ENCODE measurements at regions not wholly inside any gene's neighbourhood (a gene's known extent, or its start where the extent isn't known, plus 50 kb on each side); places are given as distances from the start of the nearest gene placed in this dataset.
A peak's percentile ranks its signal among the peaks of the same experiment; 100 is the strongest.

DNA sequence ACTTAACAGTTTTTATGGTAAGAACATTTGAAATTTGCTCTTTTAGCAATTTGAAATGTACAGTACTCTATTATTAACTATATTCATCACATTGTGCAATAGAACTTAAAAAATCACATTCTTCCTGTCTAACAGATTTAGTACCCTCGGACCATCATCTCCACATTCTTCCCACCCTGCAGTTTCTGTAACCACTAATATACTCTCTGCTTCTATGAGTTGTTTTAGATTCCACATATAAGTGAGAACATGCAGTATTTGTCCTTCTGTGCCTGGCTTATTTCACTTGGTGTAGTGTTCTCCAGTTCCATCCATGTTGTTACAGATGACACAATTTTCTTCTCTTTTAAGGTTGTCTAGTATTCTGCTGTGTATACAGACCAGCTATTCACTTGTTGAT, 88.9 kb upstream of the SEC61G start:
- DNase-seq (ENCODE audit: low spot score): no peak

DNA sequence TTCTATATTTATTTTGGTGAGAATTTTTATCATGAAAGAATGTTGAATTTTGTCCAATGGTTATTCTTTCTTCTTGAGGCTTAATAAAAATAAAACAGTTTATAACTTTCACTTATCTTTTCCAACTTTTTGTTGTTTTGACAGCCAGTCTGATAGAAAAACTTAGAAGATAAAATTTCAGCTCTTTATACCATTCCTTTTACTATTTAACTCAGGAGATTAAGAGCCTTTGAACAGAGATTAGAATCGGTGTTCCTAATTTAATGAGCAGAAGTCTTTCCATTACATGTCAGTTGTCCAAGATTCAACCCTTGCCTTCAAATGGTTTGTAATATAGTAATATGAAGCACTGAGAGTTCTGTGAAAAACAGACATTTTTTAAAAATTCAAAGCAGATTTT, 97.8 kb upstream of the SEC61G start:
- DNase-seq (ENCODE audit: low spot score): no peak

DNA sequence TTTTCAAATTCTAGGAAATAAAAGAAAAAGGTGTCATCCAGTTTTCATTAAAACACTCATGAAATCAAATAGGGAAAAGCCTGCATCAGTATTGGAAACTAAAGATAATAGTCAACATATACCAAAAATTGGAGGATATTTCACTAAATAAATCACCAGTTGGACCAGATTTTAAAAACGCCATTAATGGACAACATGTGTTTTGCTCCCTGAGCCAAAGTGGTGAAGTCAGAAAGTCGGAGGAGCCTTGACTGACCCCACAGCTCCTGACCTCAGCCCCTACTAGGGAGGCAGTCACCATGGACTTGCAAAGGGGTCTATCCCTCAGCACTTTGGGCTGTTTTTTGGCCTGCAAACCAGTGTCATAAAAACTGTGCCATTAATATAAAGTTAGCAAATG, 98.3 kb upstream of the SEC61G start:
- DNase-seq (ENCODE audit: low spot score): no peak

DNA sequence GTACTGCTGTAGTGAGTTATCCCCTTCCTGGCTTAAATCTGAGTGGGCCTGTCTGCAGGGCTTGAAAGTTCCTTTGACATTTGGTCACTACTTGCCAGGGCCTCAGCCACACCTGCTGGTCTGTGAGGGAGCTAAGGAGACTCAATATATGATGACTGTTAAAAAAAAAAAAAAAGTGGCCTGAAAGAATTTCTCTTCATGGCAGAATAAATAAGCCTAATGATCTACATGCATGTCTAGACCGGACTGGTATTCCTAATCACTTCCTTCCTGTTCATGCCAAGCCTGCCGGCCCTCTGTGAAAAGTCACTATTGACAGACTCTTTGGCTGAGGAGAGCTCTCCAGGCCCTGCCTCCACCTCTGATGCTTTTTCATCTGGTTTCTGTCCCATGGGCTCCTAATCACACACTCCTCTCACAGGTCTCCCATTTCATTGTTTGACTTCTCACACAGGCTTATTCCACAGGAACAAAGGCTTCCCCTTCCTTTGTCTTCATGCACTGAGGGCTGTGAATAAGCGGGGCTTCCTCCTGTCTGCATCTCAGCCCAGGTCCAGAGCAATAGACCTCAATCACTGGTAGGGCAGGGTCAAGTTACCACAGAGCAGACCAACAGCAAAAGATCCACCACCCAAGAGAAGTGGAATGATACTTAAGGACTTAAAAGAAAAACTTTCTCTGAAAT, 99.1 kb upstream of the SEC61G start:
- no peak for DNase-seq (ENCODE audit: low spot score)

DNA sequence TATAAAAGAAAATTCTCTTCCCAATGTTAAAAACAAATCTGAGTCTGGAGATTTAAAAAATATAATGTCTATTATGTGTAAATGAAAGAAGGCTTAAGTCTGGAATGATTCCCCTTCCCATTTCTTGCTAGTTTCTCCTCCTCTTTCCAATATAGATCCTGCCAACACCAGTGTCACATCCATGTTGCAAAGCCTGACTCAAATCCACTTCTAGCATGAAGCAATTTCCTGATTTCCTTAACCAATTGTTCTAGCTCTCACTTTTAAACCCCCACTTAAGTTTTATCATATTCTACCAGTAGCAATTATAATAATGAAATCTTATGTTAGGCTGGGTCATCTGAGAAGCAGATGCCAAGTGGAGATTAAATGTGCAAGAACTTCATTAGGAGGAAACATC, 100.1 kb upstream of the SEC61G start:
- no peak for DNase-seq (ENCODE audit: low spot score)

DNA sequence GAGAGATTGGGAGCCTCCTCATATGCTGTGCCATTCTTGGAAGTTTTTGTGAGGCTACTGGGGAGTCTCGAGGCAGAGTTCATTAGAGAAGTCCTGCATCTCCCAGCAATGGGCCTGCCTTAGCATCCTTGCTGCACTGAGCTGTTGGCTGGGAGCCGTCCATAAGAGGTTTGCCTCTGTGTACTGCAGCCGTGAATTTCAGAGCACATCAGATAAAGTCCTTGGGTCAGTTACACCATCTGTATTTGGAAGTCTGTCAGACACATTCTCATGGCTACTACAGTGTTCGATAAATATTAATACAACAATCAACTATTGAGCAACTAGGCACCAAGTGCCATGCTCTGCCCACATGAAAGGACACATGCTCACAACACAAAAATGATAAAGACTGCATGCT, 100.5 kb upstream of the SEC61G start:
- no peak for DNase-seq (ENCODE audit: low spot score)

DNA sequence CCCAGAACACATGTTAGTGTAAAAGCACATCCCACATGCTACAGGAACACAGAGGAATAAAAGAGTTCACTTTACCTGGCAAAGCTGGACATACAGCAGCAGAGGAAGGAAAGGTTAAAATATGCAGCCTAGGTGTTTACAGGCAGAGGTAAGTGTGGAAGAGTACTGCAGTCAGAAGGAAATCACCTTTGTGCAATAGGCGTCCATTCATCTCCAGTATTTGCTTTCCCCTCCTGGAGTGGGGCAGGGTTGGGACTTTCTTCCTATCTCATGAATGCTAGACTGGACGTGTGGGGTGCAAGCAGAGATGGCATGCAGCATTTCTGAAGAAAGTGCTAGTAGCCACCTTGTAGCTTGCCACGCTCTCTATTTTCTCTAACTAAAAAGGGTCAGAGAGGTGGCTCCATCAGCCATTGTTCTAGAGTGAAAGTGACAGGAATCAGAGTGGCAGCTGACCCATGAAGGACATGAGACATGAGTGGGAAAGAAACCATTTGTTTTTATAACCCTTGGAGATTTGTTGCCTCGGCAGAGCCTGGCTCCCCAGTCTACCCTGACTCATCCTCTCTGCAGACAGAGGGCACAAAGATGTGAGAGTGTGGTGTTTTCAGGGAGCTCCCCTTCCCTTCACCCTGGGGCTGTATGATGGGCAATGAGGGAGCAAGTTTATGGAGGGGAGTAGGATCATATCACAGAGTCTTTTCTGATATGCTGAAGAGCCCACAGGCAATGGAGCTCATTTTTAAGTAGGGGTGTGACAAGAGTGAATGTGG, 101.2 kb upstream of the SEC61G start:
- DNase-seq (ENCODE audit: low spot score): no peak

DNA sequence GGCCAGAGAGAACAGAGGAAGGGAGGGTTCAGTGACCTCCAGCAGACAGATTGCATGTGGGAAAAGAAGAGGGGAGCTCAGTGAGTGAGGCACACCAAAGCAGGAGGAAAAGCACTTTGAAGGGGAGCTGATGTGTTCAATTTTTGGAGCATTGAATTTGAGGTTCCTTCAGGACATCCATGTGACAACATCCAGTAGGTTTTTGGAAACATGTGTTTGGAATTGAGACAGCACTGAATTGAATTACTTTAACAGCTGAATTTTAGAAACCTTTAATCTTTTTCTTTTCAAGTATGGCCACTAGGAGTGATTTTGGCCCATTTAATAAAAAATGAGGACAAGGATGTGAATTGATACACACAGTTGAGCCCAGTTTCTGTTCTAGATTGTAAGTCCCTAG, 101.8 kb upstream of the SEC61G start:
- no peak for DNase-seq (ENCODE audit: low spot score)

DNA sequence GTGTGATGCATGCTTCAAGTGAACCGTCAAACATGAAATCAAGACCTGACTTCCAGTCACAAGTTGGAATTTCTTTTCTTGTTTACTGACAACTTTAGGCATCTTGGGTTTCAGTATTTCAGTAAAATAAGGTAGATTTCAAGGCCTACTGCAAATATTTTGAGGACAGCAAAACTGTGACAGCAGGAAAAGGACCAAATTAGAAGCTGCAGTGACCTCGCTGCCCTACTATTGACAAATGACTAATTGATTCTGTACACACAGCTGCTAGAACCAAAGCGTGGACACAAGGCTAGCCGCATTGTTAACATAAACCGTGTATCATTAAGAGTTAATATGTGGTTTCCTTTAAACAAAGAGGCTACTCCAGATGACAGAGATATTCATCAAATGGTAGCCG, 105.7 kb upstream of the SEC61G start:
- no peak for DNase-seq (ENCODE audit: low spot score)

DNA sequence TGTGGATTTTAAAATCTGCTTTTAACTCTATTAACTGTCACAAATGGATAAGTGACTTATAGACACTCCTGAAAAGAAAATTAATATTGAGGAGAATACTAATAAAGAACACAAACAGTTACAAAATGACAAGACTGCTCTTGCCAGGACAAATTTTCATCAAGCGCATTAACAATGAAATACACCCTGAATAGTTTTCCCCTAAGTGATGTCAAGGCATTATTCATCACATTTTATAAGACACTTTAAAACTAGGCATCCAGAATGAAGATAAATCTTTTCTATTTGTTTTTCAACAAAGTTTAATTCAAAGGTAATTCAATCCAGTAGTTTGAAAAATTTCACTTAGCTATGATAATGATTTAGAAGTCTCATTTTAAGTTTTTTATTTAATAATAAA, 110.5 kb upstream of the SEC61G start:
- no peak for DNase-seq (ENCODE audit: low spot score)

DNA sequence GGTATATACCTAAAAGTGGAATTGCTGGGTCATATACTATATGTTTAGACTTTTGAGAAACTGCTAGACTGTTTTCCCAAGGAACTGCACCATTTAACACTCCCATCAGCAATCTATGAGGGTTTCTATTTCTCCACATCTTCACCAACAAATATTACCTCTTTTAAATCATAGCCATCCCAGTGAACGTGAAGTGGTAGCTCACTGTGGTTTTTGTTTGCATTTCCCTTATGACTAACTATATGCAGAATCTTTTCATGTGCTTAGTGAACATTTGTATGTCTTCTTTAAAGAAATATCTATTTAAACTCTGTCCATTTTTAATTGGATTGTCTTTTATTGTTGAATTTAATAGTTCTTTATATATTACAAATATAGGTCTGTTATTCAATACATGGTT, 115.8 kb upstream of the SEC61G start:
- no peak for DNase-seq (ENCODE audit: low spot score)

DNA sequence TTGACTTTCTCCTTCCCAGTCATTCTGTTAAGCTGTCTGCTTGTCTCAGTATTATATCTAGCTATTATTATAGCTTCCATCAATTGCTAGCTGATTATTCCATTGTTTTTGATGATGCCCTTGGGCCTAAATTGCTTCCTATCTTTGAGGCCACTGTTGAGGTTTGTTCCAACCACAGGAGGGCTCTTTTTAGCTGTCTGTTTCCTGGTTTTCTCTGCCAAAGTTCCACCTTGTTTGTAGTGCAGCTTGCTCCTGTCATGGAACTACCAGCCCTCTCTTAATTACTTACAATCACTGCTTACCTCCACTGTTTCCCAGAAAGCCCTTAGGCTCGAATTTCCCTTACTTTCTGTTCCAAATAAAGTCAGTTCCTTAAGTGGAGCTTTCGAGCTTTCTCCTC, 118.7 kb upstream of the SEC61G start:
- DNase-seq (ENCODE audit: low spot score): no peak

DNA sequence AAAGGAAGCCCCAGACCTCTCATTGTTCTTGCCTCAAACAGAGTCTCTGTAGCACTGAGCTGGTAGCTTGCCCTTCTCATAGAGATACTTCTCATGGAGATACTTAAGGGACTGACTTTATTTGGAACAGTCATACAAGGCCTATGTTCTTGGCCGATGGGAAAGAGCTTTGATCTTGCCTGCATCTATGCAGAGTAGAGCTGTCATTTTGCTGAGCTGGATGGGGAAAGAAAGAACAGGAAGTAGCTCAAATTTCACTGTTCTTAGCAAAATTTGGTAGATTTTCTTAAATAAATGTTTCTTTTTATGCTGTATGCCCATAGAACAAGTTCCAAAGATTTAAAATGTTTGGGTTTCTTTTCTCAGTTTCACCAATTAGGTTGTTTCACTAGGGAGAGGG, 119.3 kb upstream of the SEC61G start:
- DNase-seq (ENCODE audit: low spot score): no peak

DNA sequence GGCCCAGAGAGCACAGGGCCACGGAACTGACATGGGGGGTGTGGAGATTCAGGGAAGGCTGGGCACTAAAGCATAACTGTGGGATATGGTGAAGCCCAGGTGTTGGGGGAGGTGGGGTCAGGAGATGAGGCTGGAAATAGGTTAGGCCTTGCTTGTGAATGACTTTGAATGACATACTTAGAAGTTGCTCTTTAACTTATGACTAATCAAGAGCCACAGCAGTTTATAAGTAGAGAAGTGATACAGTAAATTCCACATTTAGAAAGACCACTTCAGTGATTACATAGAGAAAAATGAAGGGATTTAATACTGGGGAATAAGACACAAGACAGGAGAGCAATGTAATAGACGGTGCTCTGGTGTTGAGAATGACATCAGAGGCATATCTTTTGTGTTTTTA, 120.8 kb upstream of the SEC61G start:
- DNase-seq (ENCODE audit: low spot score): no peak

DNA sequence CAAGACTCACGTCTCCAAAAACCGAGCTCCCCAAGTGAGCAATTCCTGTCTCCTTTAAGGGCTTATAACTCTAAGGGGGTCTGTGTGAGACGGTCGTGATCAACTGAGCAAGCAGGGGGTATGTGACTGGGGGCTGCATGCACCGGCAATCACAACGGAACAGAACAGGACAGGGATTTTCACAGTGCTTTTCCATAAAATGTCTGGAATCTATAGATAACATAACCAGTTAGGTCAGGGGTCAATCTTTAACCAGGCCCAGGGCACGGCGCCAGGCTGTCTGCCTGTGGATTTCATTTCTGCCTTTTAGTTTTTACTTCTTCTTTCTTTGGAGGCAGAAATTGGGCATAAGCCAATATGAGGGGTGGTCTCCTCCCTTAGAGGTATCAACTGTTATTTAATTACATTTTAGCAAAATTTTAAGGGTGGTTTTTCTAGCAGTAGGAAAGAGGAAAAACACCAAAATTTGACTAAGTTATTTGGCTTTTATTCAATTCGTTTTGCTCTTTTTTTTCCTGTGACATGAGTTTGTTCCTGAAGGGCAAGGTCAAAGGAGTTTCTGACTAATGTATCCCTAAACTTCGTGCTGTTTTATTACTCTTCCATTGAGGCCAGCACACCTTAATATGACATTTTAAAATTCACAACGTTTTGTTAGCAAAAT, 121.4 kb upstream of the SEC61G start:
- DNase-seq (ENCODE audit: low spot score): no peak

DNA sequence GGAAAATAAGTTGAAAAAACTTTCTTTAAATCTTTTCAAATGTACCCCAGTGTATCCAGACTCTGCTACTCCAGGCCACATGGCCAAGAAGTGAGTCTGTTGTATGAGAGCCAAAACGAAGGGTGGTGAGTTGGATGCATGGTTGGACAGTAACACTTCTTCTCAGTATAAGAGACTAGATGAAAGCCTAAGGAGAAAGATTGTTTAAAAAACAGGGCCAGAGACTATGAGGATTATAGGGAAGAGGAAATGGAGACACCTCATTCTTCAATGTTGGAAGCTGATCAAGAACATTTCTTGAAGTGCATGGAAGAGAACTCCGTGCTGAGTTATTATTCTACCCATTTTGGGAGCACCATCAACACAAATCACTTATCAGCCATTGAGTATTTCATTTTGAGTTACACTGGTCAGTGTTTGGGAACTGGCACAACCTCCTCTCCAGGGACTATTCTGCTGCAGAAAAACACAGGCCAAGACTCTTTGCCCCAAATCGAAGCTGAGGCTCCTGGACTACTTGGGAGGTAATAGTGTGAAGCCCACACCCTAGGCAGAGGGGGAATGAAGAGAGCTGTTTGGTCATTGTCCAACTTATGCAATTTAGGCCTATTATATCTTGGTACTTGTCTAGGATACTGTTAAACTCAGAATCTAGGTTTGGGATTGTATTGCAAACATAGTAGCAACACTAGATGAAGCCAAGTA, 123.0 kb upstream of the SEC61G start:
- no peak for DNase-seq (ENCODE audit: low spot score)

DNA sequence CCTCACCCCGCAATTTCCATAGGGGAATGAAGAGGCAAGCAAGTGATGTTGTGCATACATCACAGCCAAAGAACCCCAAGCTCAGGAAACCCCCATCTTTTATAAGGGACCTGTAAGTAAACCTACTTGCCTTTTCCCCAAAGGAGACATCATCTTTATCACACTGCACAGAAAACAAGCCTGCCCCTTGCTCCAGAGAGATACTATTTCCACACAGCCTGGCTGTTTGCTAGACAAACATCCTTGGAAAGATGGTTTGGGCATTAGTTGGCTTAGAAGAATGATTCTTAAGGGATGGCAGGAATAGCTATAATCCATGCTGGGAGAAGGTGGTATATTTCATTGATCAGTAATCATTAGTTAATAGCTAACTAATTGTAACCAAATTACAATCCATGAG, 123.7 kb upstream of the SEC61G start:
- DNase-seq (ENCODE audit: low spot score): no peak

DNA sequence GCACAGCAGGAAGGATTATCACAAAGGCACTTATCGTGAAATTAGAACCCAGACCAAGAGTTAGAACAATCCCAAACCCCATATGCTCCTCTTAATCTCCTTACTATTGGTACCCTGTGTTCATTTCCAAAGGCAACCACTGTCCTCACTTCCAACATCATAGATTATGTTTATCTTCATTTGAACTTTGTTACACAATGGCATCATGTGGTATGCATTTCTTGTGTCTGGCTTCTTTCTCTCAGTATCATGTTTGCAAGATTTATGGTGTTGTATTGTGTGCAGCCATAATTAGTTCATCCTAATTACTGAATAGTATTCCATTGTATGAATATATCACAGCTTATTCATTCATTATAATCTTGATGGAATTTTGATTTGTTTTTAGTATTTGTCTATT, 124.6 kb upstream of the SEC61G start:
- DNase-seq (ENCODE audit: low spot score): no peak

DNA sequence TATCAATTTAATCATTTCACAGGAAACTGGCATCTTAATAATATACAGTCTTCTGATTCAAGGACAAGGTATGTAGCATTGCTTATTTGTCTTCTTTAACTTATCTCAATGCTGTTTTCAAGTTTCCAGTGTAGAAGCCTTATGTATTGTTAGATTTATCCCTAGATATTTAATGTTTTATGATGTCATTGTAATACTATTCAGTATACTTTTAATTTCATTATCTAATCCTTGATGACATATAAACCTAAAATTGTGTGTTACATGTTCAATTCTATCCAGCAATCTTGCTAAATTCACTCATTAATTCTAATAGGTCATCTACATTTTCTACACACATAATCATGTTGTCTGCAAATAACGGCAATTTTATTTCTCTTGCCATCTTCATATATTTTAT, 126.3 kb upstream of the SEC61G start:
- no peak for DNase-seq (ENCODE audit: low spot score)

DNA sequence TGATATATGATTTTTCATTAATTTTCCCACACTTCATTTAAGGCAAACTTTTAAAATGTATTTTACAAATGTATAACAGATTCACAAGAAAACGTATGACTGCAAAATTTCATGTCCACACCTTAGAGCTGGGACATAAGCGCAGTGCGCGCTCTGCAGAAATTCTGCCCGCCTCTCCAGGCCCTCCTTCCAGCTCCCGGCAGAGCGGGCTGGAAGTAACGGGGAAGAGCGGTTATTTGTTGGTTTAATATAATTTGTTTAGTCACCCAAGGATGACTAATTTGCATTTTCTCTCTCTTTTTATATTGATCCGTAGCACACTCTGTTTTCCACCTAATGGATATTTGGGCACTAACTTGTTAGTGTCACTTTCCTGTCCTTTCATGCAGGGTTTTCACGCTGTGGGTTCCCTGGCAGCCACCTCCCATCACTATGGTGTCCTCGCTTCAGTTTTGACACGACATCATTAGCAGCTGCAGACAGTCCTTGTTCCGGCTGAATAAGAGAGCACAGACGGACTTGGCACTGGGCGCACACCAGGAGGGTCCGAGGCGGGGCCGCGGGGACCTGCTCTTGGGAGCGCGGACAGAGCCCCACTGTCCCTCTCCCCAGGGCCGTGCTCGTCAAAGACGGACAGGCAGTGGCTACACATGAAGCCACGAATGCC, 129.2 kb upstream of the SEC61G start:
- peak; percentile 65 for DNase-seq (ENCODE audit: low spot score)

DNA sequence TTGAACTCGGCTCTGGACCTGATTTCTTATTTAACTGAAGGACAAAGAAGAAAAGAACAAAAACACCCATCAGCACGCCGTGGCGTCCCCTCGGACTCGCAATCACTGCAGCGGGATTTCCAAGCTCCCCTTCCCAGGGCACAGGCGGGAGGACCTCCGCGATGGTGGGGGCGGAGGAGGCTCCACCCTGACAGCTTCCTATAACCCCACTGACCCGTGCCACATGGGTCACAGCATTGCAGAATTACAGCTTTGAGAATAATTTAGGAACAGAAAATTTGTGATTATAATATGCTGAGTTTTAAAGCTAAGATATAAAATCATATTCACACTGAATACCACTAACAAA, 129.7 kb upstream of the SEC61G start:
- DNase-seq (ENCODE audit: low spot score): no peak

DNA sequence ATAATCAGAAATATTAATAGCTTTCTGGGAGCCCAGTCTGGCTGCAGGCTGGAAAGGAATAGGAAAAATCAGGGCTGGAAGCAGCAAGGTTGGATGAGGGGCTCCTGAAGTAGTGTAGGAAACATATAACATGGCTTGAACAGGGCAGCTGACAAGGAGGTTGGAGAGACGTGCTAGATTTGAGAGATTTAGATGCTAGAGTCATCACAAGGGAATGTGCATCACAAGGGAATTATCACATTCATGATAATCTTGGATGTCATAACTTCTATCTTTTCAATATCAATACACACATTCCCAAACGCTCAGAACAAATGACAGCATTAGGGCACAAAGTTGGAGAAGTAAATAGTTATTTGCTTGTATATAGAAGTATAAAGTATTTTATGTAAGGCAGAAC, 120.9 kb upstream of the EGFR start:
- no peak for DNase-seq (ENCODE audit: low spot score)

All from globus pallidus (tissue), 1 donor.